ENCODE measurements at regions not wholly inside any gene's neighbourhood (a gene's known extent, or its start where the extent isn't known, plus 50 kb on each side); places are given as distances from the start of the nearest gene placed in this dataset.

- TF ChIP-seq JUN (IDR thresholded peaks at IDR 0.05; ENCODE audit: borderline replicate concordance, low read depth, low read length) = peak; percentile 63
- TF ChIP-seq JUN (CRISPR knock-in tag; IDR thresholded peaks at IDR 0.05; ENCODE audit: borderline replicate concordance) = no peak
- no peak for TF ChIP-seq TGIF2 (CRISPR knock-in tag; IDR thresholded peaks at IDR 0.05)
- no peak for TF ChIP-seq NR3C1 (CRISPR knock-in tag; IDR thresholded peaks at IDR 0.05)
- TF ChIP-seq DACH1 (IDR thresholded peaks at IDR 0.05; ENCODE audit: partially characterized antibody) = no peak
- no peak for TF ChIP-seq CEBPZ (IDR thresholded peaks at IDR 0.05; ENCODE audit: borderline replicate concordance, low read depth, low read length)
- TF ChIP-seq EGR1 (conservative IDR thresholded peaks at IDR 0.05) = peak; percentile 74
- TF ChIP-seq USF1 (CRISPR knock-in tag; IDR thresholded peaks at IDR 0.05) = no peak
- TF ChIP-seq MXI1 (IDR thresholded peaks at IDR 0.05; ENCODE audit: low read depth, low read length) = no peak
- TF ChIP-seq FOSL1 (tag; conservative IDR thresholded peaks at IDR 0.05) = peak; percentile 81
Measured at GRCh38 chr22:45072322-45072903, 62.6 kb upstream of the PHF21B start (continued).
